ENCODE measurements at regions not wholly inside any gene's neighbourhood (a gene's known extent, or its start where the extent isn't known, plus 50 kb on each side); places are given as distances from the start of the nearest gene placed in this dataset.

DNA sequence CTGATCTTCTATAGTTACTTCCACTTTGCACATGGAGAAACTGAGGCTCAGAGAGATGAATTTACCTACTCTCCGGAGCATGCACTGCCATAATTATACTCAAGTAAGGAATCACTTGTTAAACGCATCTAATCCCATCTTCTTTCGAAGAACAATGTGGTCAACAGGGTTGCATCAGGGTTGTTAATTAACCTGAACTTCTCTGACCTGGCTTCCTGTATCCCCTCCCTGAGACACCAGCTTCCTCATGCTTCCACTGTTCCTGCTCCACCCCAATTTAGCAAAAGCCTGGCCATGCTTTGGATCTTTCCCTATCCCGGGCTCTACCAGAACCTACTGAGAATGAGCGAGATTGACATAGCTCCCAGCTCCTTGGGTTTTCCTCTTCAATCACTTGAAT, 136.7 kb downstream of the SMIM20 start:
- TF ChIP-seq GABPA (IDR thresholded peaks at IDR 0.05; ENCODE audit: low read depth) (no peak), POLR2AphosphoS5 (IDR thresholded peaks at IDR 0.05; ENCODE audit: low read depth) (no peak)
- TF ChIP-seq, protein P1, sequence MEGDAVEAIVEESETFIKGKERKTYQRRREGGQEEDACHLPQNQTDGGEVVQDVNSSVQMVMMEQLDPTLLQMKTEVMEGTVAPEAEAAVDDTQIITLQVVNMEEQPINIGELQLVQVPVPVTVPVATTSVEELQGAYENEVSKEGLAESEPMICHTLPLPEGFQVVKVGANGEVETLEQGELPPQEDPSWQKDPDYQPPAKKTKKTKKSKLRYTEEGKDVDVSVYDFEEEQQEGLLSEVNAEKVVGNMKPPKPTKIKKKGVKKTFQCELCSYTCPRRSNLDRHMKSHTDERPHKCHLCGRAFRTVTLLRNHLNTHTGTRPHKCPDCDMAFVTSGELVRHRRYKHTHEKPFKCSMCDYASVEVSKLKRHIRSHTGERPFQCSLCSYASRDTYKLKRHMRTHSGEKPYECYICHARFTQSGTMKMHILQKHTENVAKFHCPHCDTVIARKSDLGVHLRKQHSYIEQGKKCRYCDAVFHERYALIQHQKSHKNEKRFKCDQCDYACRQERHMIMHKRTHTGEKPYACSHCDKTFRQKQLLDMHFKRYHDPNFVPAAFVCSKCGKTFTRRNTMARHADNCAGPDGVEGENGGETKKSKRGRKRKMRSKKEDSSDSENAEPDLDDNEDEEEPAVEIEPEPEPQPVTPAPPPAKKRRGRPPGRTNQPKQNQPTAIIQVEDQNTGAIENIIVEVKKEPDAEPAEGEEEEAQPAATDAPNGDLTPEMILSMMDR (IDR thresholded peaks at IDR 0.05; ENCODE audit: insufficient read depth, low read length) = no peak
- TF ChIP-seq, protein P2, sequence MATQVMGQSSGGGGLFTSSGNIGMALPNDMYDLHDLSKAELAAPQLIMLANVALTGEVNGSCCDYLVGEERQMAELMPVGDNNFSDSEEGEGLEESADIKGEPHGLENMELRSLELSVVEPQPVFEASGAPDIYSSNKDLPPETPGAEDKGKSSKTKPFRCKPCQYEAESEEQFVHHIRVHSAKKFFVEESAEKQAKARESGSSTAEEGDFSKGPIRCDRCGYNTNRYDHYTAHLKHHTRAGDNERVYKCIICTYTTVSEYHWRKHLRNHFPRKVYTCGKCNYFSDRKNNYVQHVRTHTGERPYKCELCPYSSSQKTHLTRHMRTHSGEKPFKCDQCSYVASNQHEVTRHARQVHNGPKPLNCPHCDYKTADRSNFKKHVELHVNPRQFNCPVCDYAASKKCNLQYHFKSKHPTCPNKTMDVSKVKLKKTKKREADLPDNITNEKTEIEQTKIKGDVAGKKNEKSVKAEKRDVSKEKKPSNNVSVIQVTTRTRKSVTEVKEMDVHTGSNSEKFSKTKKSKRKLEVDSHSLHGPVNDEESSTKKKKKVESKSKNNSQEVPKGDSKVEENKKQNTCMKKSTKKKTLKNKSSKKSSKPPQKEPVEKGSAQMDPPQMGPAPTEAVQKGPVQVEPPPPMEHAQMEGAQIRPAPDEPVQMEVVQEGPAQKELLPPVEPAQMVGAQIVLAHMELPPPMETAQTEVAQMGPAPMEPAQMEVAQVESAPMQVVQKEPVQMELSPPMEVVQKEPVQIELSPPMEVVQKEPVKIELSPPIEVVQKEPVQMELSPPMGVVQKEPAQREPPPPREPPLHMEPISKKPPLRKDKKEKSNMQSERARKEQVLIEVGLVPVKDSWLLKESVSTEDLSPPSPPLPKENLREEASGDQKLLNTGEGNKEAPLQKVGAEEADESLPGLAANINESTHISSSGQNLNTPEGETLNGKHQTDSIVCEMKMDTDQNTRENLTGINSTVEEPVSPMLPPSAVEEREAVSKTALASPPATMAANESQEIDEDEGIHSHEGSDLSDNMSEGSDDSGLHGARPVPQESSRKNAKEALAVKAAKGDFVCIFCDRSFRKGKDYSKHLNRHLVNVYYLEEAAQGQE (IDR thresholded peaks at IDR 0.05; ENCODE audit: insufficient replicate concordance, low read depth) = no peak

All from HL-60 (cell line).